Brain microvascular endothelial cell (primary cell): ENCODE measurements at regions not wholly inside any gene's neighbourhood (a gene's known extent, or its start where the extent isn't known, plus 50 kb on each side); places are given as distances from the start of the nearest gene placed in this dataset.

Experiments used
- DNase-seq: peaks from one replicate; pipeline ENCODE4 v3.0.0-alpha.2; 2020
- H3K27ac ChIP-seq: fragments of 250-450 bp; sonication (Bioruptor Pico); 2 replicates; pipeline ENCODE4 v1.5.1; 2020; ENCODE audit warnings: mild to moderate bottlenecking, moderate library complexity
- H3K27me3 ChIP-seq: fragments of 250-450 bp; sonication (Bioruptor Pico); replicated peaks from 2 replicates; pipeline ENCODE4 v1.5.1; 2020; ENCODE audit warnings: mild to moderate bottlenecking
- H3K36me3 ChIP-seq: fragments of 250-450 bp; sonication (Bioruptor Pico); replicated peaks from 2 replicates; pipeline ENCODE4 v1.5.1; 2020; ENCODE audit warnings: mild to moderate bottlenecking
- H3K4me3 ChIP-seq: 2 replicates; pipeline ENCODE4 v1.5.1; 2011; ENCODE audit warnings: low read depth, mild to moderate bottlenecking, control low read depth, low read length, moderate library complexity
- CTCF ChIP-seq: IDR thresholded peaks from 2 replicates; pipeline ENCODE4 v1.5.1; 2011; ENCODE audit warnings: low read depth, mild to moderate bottlenecking, moderate library complexity, low read length, control low read depth, inconsistent platforms; ENCODE audit errors: missing control alignments
- in situ Hi-C: cut with HindIII; loops from 2 replicates; pipeline ENCODE4 v1.10.0; 2017; ENCODE audit warnings: low sequenced_read_pairs, low pct_ligation_motif_present

GRCh38 chr11:13117344-13117743, 108.2 kb downstream of the RASSF10 start:
- no peaks in the 10 kb centered on the region for H3K36me3 ChIP-seq
- no peak overlapping the region for H3K4me3 ChIP-seq
- no peaks in the 10 kb centered on the region for H3K27me3 ChIP-seq
- in situ Hi-C loops = no loop called here
- DNase-seq = no peak
- no peak for TF ChIP-seq CTCF
- H3K27ac ChIP-seq = peak overlapping the region; percentile 54

DNA sequence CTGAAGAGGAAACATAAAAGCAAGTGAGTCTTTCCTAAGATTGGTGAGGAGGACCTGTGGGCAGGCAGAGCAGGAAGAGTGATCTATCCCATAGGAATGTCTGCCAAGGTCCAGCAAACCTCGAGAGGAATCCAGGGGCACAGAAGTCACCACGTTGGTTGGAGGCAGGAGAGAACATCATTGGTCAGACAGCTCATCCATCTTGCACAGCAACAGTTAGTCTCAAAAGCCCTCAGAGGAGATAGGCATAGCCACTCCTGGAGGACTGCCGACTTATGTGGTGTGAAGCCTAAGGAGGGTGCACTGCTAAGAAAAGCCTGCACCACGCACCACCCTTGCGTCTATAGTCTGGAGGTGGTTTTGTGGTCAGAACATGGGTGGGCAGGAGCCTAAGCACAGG, 109.1 kb downstream of the RASSF10 start:
- in situ Hi-C loops = no loop called here
- Histone ChIP-seq H3K4me3 (no peak overlapping the region), H3K36me3 (no peaks in the 10 kb centered on the region), H3K27me3 (no peaks in the 10 kb centered on the region), H3K27ac (peak overlapping the region; percentile 54)
- no peak for TF ChIP-seq CTCF
- DNase-seq = peak; percentile 85

GRCh38 chr11:13118650-13119049, 109.5 kb downstream of the RASSF10 start:
- in situ Hi-C loops = no loop called here
- DNase-seq = no peak
- Histone ChIP-seq H3K27me3 (no peaks in the 10 kb centered on the region), H3K36me3 (no peaks in the 10 kb centered on the region), H3K4me3 (no peak overlapping the region), H3K27ac (peak overlapping the region; percentile 54)
- TF ChIP-seq CTCF = no peak

DNA sequence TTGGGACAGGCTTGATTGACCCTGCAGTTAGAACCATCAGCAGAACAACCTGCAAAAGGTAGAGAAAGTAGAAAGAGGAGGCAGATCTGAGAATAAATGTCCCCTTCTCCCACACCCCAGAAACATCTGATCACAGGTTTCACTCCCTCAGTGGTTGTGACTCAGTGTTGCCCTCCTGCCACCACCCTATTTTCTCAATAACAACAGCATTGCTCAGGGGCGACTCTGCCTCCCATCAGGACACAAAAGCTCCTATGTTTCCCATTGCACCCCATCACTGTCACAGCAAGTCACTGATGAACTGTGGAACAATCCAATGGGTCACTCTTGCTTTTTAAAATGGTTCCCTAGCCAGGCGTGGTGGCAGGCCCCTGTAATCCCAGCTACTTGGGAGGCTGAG, 110.2 kb downstream of the RASSF10 start:
- H3K4me3 ChIP-seq = no peak overlapping the region
- TF ChIP-seq CTCF = no peak
- H3K36me3 ChIP-seq = no peaks in the 10 kb centered on the region
- in situ Hi-C loops = no loop called here
- H3K27me3 ChIP-seq = no peaks in the 10 kb centered on the region
- no peak for DNase-seq
- H3K27ac ChIP-seq = no peak overlapping the region

GRCh38 chr11:13119941-13120520, 110.9 kb downstream of the RASSF10 start:
- H3K4me3 ChIP-seq = no peak overlapping the region
- DNase-seq = no peak
- TF ChIP-seq CTCF = no peak
- in situ Hi-C loops = no loop called here
- H3K27ac ChIP-seq = peak overlapping the region; percentile 20
- no peaks in the 10 kb centered on the region for H3K36me3 ChIP-seq
- H3K27me3 ChIP-seq = no peaks in the 10 kb centered on the region

GRCh38 chr11:13120691-13121090, 111.6 kb downstream of the RASSF10 start:
- Histone ChIP-seq H3K27ac (peak overlapping the region; percentile 20), H3K27me3 (no peaks in the 10 kb centered on the region), H3K36me3 (no peaks in the 10 kb centered on the region), H3K4me3 (no peak overlapping the region)
- peak; percentile 15 for DNase-seq
- no peak for TF ChIP-seq CTCF
- in situ Hi-C loops = no loop called here
